Astrocyte (in vitro differentiated cells and primary cell): ENCODE measurements at regions not wholly inside any gene's neighbourhood (a gene's known extent, or its start where the extent isn't known, plus 50 kb on each side); places are given as distances from the start of the nearest gene placed in this dataset.

Source experiments
- CTCF ChIP-seq: IDR thresholded peaks from 2 replicates; pipeline ENCODE4 v1.5.1; 2011; ENCODE audit warnings: low read depth, mild to moderate bottlenecking, inconsistent platforms, low read length, moderate library complexity; ENCODE audit not compliant: insufficient read depth
- EZH2 ChIP-seq: IDR thresholded peaks from 2 replicates; pipeline ENCODE4 v1.6.1; 2012; ENCODE audit warnings: mild to moderate bottlenecking, low read length, inconsistent platforms; ENCODE audit not compliant: insufficient read depth

GRCh38 chr7:106591146-106591545, 69.8 kb downstream of the CCDC71L start:
- TF ChIP-seq CTCF (no peak), EZH2 (no peak)
